Muscle of leg (tissue), 3 donors: ENCODE measurements at regions not wholly inside any gene's neighbourhood (a gene's known extent, or its start where the extent isn't known, plus 50 kb on each side); places are given as distances from the start of the nearest gene placed in this dataset.

ENCODE experiments used
- DNase-seq: peaks from one replicate; pipeline ENCODE4 v3.0.0; 2013
- H3K27ac ChIP-seq: one replicate; pipeline ENCODE4 v1.5.1; 2013; ENCODE audit warnings: mild to moderate bottlenecking, low read length, control low read depth
- H3K27me3 ChIP-seq: one replicate; pipeline ENCODE4 v1.6.1; 2013; ENCODE audit warnings: low read length; ENCODE audit not compliant: control insufficient read depth, insufficient read depth
- H3K36me3 ChIP-seq: one replicate; pipeline ENCODE4 v1.6.1; 2013; ENCODE audit warnings: low read length; ENCODE audit not compliant: control insufficient read depth, insufficient read depth
- H3K4me1 ChIP-seq: one replicate; pipeline ENCODE4 v1.6.1; 2013; ENCODE audit warnings: low read length; ENCODE audit not compliant: control insufficient read depth, insufficient read depth
- H3K4me3 ChIP-seq: one replicate; pipeline ENCODE4 v1.5.1; 2013; ENCODE audit warnings: low read length, control low read depth
- H3K9me3 ChIP-seq: replicated peaks from 2 replicates; pipeline ENCODE4 v1.6.1; 2013; ENCODE audit warnings: low read depth, low read length; ENCODE audit not compliant: control insufficient read depth
- WGBS: methylation state at CpG from one replicate; pipeline ENCODE4 v1.1.5; 2013; ENCODE audit warnings: missing lambda C conversion rate; ENCODE audit not compliant: insufficient coverage; 5-methylcytosine and 5-hydroxymethylcytosine counted together

- Histone ChIP-seq H3K4me1 (peaks cover 19% of the 10 kb centered on the region), H3K27me3 (peaks cover 7% of the 10 kb centered on the region), H3K36me3 (no peaks in the 10 kb centered on the region), H3K9me3 (no peaks in the 10 kb centered on the region), H3K4me3 (no peak overlapping the region), H3K27ac (no peak overlapping the region)
- no peak for DNase-seq
- 83% methylated on average over 6 of the region's 6 CpGs for WGBS
These were observed 120.6 kb upstream of the HDAC4 start for GRCh38 chr2:239521518-239521815.

GRCh38 chr2:239520811-239521517, 120.1 kb upstream of the HDAC4 start:
- peaks cover 2% of the 10 kb centered on the region for H3K27me3 ChIP-seq
- peaks cover 19% of the 10 kb centered on the region for H3K4me1 ChIP-seq
- DNase-seq: no peak
- no peaks in the 10 kb centered on the region for H3K9me3 ChIP-seq
- 85% methylated on average over 21 of the region's 29 CpGs for WGBS
- H3K27ac ChIP-seq: no peak overlapping the region
- no peaks in the 10 kb centered on the region for H3K36me3 ChIP-seq
- H3K4me3 ChIP-seq: no peak overlapping the region

DNA sequence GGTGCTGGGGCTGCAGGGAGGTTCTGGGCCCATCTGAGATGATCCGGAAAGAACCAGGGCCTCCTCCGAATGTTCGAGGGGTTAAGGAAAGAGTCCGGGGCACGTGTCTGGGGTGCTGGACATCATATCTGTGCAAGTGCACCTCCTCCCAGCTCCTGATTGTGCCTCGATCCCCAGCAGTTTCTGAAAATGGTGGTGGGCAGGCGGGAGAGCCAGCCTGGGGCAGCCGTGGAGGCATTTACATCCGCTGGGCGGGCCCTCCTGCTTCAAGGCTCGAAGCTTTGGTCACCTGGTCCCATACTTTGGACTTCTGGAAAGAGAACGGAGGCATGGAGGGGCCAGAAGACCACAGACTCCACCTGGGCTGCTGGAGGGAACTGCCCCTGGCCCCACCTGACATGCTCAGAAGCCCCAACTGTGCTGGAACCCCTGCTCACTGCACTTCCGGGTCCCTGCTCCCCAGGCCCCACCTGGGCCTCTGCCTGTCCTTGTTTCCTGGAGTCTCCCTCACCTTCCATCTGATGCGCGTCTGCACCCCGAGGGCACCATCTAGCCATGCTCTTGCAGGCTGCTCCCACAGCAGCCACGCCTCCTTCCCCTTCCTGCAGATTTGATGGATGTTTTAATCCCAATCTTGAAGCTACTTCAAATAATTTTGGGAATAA, 119.2 kb upstream of the HDAC4 start:
- Histone ChIP-seq H3K36me3 (no peaks in the 10 kb centered on the region), H3K4me3 (no peak overlapping the region), H3K4me1 (peaks cover 19% of the 10 kb centered on the region), H3K9me3 (no peaks in the 10 kb centered on the region), H3K27me3 (peaks cover 6% of the 10 kb centered on the region), H3K27ac (no peak overlapping the region)
- no peak for DNase-seq
- 90% methylated on average over 16 of the region's 17 CpGs for WGBS

DNA sequence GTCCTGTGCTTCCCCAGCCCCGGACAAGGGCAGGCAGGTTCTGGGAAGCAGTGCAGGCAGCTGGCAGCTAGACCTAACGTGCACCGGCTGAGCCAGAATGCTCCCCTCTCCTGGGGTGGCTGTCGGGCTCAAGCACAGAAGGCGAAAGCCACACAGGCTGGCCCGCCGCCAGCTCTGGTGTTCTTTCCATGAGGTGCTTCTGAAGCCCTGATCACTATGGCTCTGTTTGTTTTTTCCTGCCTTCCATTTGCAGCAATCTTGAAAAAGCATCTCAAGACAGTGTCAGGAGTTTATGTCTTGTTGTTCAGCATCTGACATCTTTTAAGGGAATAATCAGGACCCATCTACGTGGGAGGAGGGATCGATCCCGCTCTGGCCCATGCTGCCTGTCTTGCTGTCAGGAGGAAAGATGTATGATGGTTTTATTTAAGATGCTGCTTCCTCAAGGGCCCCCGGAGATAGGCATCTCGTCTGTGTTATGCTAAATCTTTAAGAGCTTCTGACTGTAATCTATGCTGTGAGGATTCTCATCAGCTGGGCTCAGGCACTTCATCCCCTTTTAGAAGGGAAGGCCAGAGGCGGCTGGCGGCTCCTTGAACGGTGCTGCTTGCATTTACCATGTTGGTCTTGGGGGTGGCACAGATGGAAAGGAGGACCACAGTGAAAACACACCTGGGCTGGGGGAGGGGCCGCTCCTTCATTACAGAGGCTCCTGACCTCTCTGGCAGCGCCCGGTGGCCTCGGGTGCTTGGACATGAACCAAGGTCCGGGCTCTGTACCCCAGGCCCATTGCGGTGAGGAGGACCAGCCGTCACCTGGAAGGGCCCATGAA, 118.5 kb upstream of the HDAC4 start:
- Histone ChIP-seq H3K27me3 (peaks cover 7% of the 10 kb centered on the region), H3K4me1 (peaks cover 19% of the 10 kb centered on the region)

DNA sequence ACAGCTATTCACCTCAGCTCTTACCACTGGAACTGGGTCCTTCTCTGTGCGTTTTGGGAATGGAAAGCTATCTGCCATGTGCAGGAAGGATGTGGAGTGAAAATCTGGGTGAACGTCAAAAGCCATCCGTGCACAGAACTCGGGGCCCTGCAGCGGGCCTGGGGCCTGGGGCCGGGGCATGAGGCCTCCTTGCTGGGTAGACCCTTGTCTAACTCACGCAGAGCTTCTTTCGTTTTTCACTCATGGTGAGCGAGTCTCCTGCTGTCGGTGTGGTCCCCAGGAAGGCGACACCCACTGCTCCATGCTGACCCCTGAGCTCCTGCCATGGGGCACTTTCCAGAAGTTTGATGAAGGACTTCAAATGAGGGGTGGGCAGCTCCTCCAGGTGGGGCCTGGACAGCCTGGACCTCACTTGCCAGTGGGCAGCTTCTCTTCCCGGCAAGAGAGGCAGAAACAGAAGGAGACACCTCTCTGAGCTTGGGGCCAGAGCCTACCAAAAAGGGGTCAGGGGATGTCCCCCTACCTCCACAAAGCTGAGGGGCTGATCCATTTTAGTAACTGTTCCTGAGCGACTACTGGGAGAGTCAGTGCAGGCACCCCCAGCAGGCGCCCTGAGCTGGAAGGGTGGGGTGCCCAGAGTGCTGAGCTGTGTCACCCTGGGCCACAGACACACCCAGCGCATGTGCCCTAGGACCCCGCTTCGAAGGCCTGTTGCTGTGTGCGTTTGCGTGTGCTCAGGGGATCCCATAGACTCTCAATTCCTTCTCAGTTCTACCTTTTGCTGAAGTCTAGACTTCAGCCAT, 117.7 kb upstream of the HDAC4 start:
- Histone ChIP-seq H3K4me3 (no peak overlapping the region), H3K27me3 (peaks cover 7% of the 10 kb centered on the region), H3K27ac (no peak overlapping the region), H3K9me3 (no peaks in the 10 kb centered on the region), H3K4me1 (peaks cover 19% of the 10 kb centered on the region), H3K36me3 (no peaks in the 10 kb centered on the region)
- 89% methylated on average over 19 of the region's 19 CpGs for WGBS
- no peak for DNase-seq

More for the DNA sequence above, 118.5 kb upstream of the HDAC4 start:
- WGBS: 59% methylated on average over 20 of the region's 22 CpGs
- Histone ChIP-seq H3K36me3 (no peaks in the 10 kb centered on the region), H3K27ac (no peak overlapping the region), H3K9me3 (no peaks in the 10 kb centered on the region), H3K4me3 (no peak overlapping the region)
- peak; percentile 56 for DNase-seq

DNA sequence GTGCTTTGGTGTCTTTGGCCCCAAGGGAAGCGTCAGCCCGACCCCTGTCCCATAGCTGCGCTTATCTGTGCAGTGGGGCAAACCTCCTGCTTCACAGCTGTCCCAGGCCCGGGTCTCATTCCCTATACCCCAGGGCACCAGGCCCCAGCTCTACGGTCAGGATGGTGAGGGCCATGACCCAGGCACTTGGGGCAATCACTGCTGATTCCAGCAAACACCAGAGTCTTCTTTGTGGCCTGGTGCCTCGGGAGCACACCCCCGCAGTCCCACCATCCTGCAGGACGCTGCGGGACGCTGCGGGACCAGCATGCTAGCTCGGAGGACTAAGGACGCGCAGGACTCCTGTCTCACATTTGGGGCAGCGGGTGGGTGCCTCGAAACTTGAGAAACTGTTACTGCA, 116.9 kb upstream of the HDAC4 start:
- Histone ChIP-seq H3K36me3 (no peaks in the 10 kb centered on the region), H3K9me3 (no peaks in the 10 kb centered on the region), H3K4me3 (no peak overlapping the region), H3K4me1 (peaks cover 19% of the 10 kb centered on the region), H3K27me3 (peaks cover 7% of the 10 kb centered on the region), H3K27ac (no peak overlapping the region)
- DNase-seq: no peak
- 89% methylated on average over 15 of the region's 16 CpGs for WGBS

- H3K27ac ChIP-seq: no peak overlapping the region
- no peaks in the 10 kb centered on the region for H3K9me3 ChIP-seq
- H3K4me1 ChIP-seq: peaks cover 12% of the 10 kb centered on the region
- H3K4me3 ChIP-seq: no peak overlapping the region
- H3K27me3 ChIP-seq: peaks cover 7% of the 10 kb centered on the region
- H3K36me3 ChIP-seq: no peaks in the 10 kb centered on the region
- whole genome bisulfite sequencing: 83% methylated on average over 8 of the region's 11 CpGs
- no peak for DNase-seq
These were observed 116.1 kb upstream of the HDAC4 start for GRCh38 chr2:239516954-239517305.

DNA sequence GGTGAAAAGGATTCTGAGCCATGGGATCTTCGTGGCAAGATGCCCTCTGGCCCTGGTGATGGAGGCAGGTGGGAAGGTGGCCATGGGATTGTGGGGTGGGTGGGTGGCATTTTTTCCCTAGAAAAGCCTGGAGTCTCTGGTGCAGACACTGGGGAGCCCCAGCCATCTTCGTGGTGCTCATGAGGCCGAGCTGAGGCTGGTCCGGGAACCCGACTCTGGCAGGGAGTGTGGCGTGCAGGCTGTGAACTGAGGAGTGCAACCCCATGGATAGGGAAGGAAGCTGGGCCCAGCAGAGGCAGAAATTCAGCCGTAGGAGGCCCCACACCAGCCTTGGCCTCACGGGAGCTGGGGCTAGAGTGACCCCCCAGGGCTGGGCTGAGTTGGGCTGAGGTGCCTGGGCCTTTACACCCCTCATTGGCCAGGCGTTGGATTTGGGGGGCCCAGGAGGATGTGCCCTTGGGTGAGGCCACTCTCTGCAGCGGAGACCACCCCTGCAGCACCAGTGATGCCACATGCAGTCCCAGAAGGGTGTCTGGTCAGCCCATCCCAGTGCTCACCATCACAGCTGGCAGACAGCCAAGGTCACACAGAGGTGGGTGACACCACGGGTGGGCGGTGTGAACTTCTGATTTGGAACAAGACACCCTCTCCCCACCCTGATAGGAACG, 115.6 kb upstream of the HDAC4 start:
- Histone ChIP-seq H3K4me3 (no peak overlapping the region), H3K27ac (no peak overlapping the region), H3K4me1 (peaks cover 7% of the 10 kb centered on the region), H3K27me3 (peaks cover 7% of the 10 kb centered on the region), H3K9me3 (no peaks in the 10 kb centered on the region), H3K36me3 (no peaks in the 10 kb centered on the region)
- 80% methylated on average over 13 of the region's 13 CpGs for WGBS
- DNase-seq: no peak

GRCh38 chr2:239514754-239515530, 114.1 kb upstream of the HDAC4 start:
- Histone ChIP-seq H3K4me1 (peaks cover 6% of the 10 kb centered on the region), H3K4me3 (no peak overlapping the region), H3K27me3 (peaks cover 7% of the 10 kb centered on the region), H3K27ac (no peak overlapping the region), H3K9me3 (no peaks in the 10 kb centered on the region), H3K36me3 (no peaks in the 10 kb centered on the region)
- 70% methylated on average over 21 of the region's 24 CpGs for WGBS
- DNase-seq: no peak
